ENCODE measurements at regions not wholly inside any gene's neighbourhood (a gene's known extent, or its start where the extent isn't known, plus 50 kb on each side); places are given as distances from the start of the nearest gene placed in this dataset.
"Not testable (repeated sequence)": the region's sequence is repeated elsewhere in the genome, so short reads cannot be mapped to it uniquely, and the experiment has no call there.

DNA sequence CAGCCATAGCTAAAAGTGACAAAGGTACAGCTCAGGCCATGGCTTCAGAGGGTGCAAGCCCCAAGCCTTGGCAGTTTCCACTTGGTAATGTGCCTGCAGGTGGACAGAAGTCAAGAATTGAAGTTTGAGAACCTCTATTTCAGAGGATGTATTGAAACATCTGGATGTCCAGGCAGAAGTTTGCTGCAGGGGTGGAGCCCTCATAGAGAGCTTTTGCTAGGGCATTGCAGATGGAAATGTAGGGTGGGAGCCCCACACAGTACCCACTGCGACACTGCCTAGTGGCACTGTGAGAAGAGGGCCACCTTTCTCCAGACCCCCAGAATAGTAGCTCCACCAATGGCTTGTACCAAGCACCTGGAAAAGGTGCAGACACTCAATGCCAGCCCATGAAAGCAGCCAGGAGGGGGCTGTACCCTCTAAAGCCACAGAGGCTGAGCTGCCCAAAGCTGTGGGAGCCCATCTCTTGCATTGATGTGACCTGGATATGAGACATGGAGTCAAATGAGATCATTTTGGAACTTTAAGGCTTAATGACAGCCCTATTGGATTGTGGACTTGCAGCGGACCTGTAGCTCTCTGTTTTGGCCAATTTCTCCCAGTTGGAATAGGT lies 1299.4 kb upstream of the MAP3K7 start:
- H3K9me3 ChIP-seq (ENCODE audit: control insufficient read depth in 3 of 3, low read length in 3 of 3) = peaks cover 0 to 3% (median 2%) of the 10 kb centered on the region in 3 donors
- no peak overlapping the region for H3K9ac ChIP-seq (ENCODE audit: low read depth in 1 of 3, low read length in 3 of 3)
- H3K27ac ChIP-seq (ENCODE audit: low read depth, low read length) = no peak overlapping the region

GRCh38 chr6:91881791-91882190 lies 1294.9 kb upstream of the MAP3K7 start:
- not testable (repeated sequence) for H3K4me3 ChIP-seq (ENCODE audit: low read length in 3 of 3); H3K9me3 ChIP-seq (ENCODE audit: control insufficient read depth in 3 of 3, low read length in 3 of 3); H3K9ac ChIP-seq (ENCODE audit: low read depth in 1 of 3, low read length in 3 of 3); H3K4me1 ChIP-seq (ENCODE audit: control insufficient read depth in 3 of 3, insufficient read depth in 3 of 3, low read length in 3 of 3); H3K27ac ChIP-seq (ENCODE audit: low read depth, low read length); H3K36me3 ChIP-seq (ENCODE audit: control insufficient read depth in 3 of 3, insufficient read depth in 3 of 3, low read length in 3 of 3); H3K27me3 ChIP-seq (ENCODE audit: control insufficient read depth in 3 of 3, insufficient read depth in 3 of 3, low read length in 3 of 3)

More for the DNA sequence above, 1299.4 kb upstream of the MAP3K7 start:
- no peak overlapping the region for H3K4me3 ChIP-seq (ENCODE audit: low read length in 3 of 3)
- no peaks in the 10 kb centered on the region for H3K27me3 ChIP-seq (ENCODE audit: control insufficient read depth in 3 of 3, insufficient read depth in 3 of 3, low read length in 3 of 3)
- no peaks in the 10 kb centered on the region for H3K36me3 ChIP-seq (ENCODE audit: control insufficient read depth in 3 of 3, insufficient read depth in 3 of 3, low read length in 3 of 3)
- no peaks in the 10 kb centered on the region for H3K4me1 ChIP-seq (ENCODE audit: control insufficient read depth in 3 of 3, insufficient read depth in 3 of 3, low read length in 3 of 3)

- H3K4me1 ChIP-seq (ENCODE audit: control insufficient read depth in 3 of 3, insufficient read depth in 3 of 3, low read length in 3 of 3) = no peaks in the 10 kb centered on the region
- no peaks in the 10 kb centered on the region for H3K36me3 ChIP-seq (ENCODE audit: control insufficient read depth in 3 of 3, insufficient read depth in 3 of 3, low read length in 3 of 3)
Observed at GRCh38 chr6:91879386-91879995, 1292.6 kb upstream of the MAP3K7 start.

DNA sequence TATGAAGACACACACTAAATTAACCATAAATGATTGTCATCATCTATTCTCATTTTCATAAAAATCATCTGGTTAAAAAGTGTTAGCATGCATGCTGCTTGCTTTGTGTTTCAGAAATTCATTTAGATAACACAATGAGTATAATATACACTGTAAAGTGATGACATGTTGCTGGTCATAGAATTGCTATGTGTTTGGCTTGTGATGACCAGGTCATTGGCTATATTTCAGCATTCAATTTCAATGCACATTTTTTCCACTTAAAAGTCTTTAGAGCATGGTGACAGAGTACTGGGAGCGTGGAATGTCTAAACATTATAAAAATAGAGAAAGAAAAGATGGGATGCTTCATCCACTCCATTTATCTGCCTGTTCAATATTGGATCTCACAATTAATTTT lies 1291.1 kb upstream of the MAP3K7 start:
- Histone ChIP-seq H3K9ac (ENCODE audit: low read depth in 1 of 3, low read length in 3 of 3) (no peak overlapping the region), H3K4me1 (ENCODE audit: control insufficient read depth in 3 of 3, insufficient read depth in 3 of 3, low read length in 3 of 3) (no peaks in the 10 kb centered on the region)

More at GRCh38 chr6:91879386-91879995, 1292.6 kb upstream of the MAP3K7 start:
- Histone ChIP-seq H3K4me3 (ENCODE audit: low read length in 3 of 3) (no peak overlapping the region), H3K9me3 (ENCODE audit: control insufficient read depth in 3 of 3, low read length in 3 of 3) (no peaks in the 10 kb centered on the region), H3K27ac (ENCODE audit: low read depth, low read length) (no peak overlapping the region), H3K9ac (ENCODE audit: low read depth in 1 of 3, low read length in 3 of 3) (no peak overlapping the region), H3K27me3 (ENCODE audit: control insufficient read depth in 3 of 3, insufficient read depth in 3 of 3, low read length in 3 of 3) (no peaks in the 10 kb centered on the region)

GRCh38 chr6:91874971-91875370 lies 1288.1 kb upstream of the MAP3K7 start:
- no peaks in the 10 kb centered on the region for H3K27me3 ChIP-seq (ENCODE audit: control insufficient read depth in 3 of 3, insufficient read depth in 3 of 3, low read length in 3 of 3)
- no peaks in the 10 kb centered on the region for H3K4me1 ChIP-seq (ENCODE audit: control insufficient read depth in 3 of 3, insufficient read depth in 3 of 3, low read length in 3 of 3)
- no peak overlapping the region for H3K9ac ChIP-seq (ENCODE audit: low read depth in 1 of 3, low read length in 3 of 3)
- no peak overlapping the region for H3K4me3 ChIP-seq (ENCODE audit: low read length in 3 of 3)
- H3K36me3 ChIP-seq (ENCODE audit: control insufficient read depth in 3 of 3, insufficient read depth in 3 of 3, low read length in 3 of 3) = no peaks in the 10 kb centered on the region
- no peaks in the 10 kb centered on the region for H3K9me3 ChIP-seq (ENCODE audit: control insufficient read depth in 3 of 3, low read length in 3 of 3)
- no peak overlapping the region for H3K27ac ChIP-seq (ENCODE audit: low read depth, low read length)

More for the DNA sequence above, 1291.1 kb upstream of the MAP3K7 start:
- Histone ChIP-seq H3K27me3 (ENCODE audit: control insufficient read depth in 3 of 3, insufficient read depth in 3 of 3, low read length in 3 of 3) (no peaks in the 10 kb centered on the region), H3K4me3 (ENCODE audit: low read length in 3 of 3) (no peak overlapping the region), H3K27ac (ENCODE audit: low read depth, low read length) (no peak overlapping the region), H3K9me3 (ENCODE audit: control insufficient read depth in 3 of 3, low read length in 3 of 3) (no peaks in the 10 kb centered on the region), H3K36me3 (ENCODE audit: control insufficient read depth in 3 of 3, insufficient read depth in 3 of 3, low read length in 3 of 3) (no peaks in the 10 kb centered on the region)

DNA sequence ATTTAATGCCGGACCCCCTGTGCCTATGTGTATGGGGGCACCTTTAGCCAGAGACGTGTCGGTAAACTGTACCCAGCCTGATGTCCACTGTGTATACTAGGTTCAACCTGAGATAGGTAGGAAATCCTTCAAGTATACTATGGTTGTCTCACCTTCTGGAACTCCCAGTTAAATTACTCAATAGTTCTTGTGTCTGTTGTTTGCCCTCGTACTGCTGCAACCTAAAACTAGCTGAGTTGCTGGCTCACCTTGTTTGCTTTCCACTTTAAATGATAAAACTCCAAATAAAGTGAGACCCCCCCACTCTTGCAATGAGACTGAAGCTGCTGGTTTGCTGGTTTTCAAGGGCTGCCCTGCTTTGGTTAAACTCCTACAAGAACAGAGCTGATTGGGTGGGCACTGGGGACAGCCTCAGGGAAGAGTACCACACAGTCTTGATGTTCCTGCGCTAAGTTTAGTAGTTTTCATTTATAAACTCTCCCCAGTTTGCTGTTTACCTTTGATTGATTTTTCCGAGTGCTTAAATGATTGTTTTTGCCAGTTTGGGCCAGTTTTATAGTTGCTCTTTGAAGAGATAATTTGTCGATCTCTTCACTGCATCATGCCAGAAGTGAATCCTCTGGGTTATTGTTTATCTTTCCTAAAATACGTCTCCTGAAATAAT lies 1281.8 kb upstream of the MAP3K7 start:
- Histone ChIP-seq H3K4me3 (ENCODE audit: low read length in 3 of 3) (no peak overlapping the region), H3K27ac (ENCODE audit: low read depth, low read length) (no peak overlapping the region), H3K4me1 (ENCODE audit: control insufficient read depth in 3 of 3, insufficient read depth in 3 of 3, low read length in 3 of 3) (no peaks in the 10 kb centered on the region), H3K9ac (ENCODE audit: low read depth in 1 of 3, low read length in 3 of 3) (no peak overlapping the region), H3K27me3 (ENCODE audit: control insufficient read depth in 3 of 3, insufficient read depth in 3 of 3, low read length in 3 of 3) (no peaks in the 10 kb centered on the region), H3K9me3 (ENCODE audit: control insufficient read depth in 3 of 3, low read length in 3 of 3) (no peaks in the 10 kb centered on the region), H3K36me3 (ENCODE audit: control insufficient read depth in 3 of 3, insufficient read depth in 3 of 3, low read length in 3 of 3) (no peaks in the 10 kb centered on the region)

- Histone ChIP-seq H3K36me3 (ENCODE audit: control insufficient read depth in 3 of 3, insufficient read depth in 3 of 3, low read length in 3 of 3) (no peaks in the 10 kb centered on the region), H3K27me3 (ENCODE audit: control insufficient read depth in 3 of 3, insufficient read depth in 3 of 3, low read length in 3 of 3) (no peaks in the 10 kb centered on the region), H3K27ac (ENCODE audit: low read depth, low read length) (no peak overlapping the region), H3K9ac (ENCODE audit: low read depth in 1 of 3, low read length in 3 of 3) (no peak overlapping the region), H3K4me1 (ENCODE audit: control insufficient read depth in 3 of 3, insufficient read depth in 3 of 3, low read length in 3 of 3) (no peaks in the 10 kb centered on the region), H3K9me3 (ENCODE audit: control insufficient read depth in 3 of 3, low read length in 3 of 3) (no peaks in the 10 kb centered on the region), H3K4me3 (ENCODE audit: low read length in 3 of 3) (no peak overlapping the region)
Observed at GRCh38 chr6:91865889-91866288, 1279.0 kb upstream of the MAP3K7 start.

GRCh38 chr6:91864911-91865310 lies 1278.0 kb upstream of the MAP3K7 start:
- no peak overlapping the region for H3K27ac ChIP-seq (ENCODE audit: low read depth, low read length)
- H3K9ac ChIP-seq (ENCODE audit: low read depth in 1 of 3, low read length in 3 of 3) = no peak overlapping the region
- no peaks in the 10 kb centered on the region for H3K27me3 ChIP-seq (ENCODE audit: control insufficient read depth in 3 of 3, insufficient read depth in 3 of 3, low read length in 3 of 3)
- no peak overlapping the region for H3K4me3 ChIP-seq (ENCODE audit: low read length in 3 of 3)
- no peaks in the 10 kb centered on the region for H3K36me3 ChIP-seq (ENCODE audit: control insufficient read depth in 3 of 3, insufficient read depth in 3 of 3, low read length in 3 of 3)
- no peaks in the 10 kb centered on the region for H3K4me1 ChIP-seq (ENCODE audit: control insufficient read depth in 3 of 3, insufficient read depth in 3 of 3, low read length in 3 of 3)
- no peaks in the 10 kb centered on the region for H3K9me3 ChIP-seq (ENCODE audit: control insufficient read depth in 3 of 3, low read length in 3 of 3)

- Histone ChIP-seq H3K27me3 (ENCODE audit: control insufficient read depth in 3 of 3, insufficient read depth in 3 of 3, low read length in 3 of 3) (no peaks in the 10 kb centered on the region), H3K9me3 (ENCODE audit: control insufficient read depth in 3 of 3, low read length in 3 of 3) (no peaks in the 10 kb centered on the region), H3K4me1 (ENCODE audit: control insufficient read depth in 3 of 3, insufficient read depth in 3 of 3, low read length in 3 of 3) (no peaks in the 10 kb centered on the region), H3K27ac (ENCODE audit: low read depth, low read length) (no peak overlapping the region), H3K36me3 (ENCODE audit: control insufficient read depth in 3 of 3, insufficient read depth in 3 of 3, low read length in 3 of 3) (no peaks in the 10 kb centered on the region), H3K9ac (ENCODE audit: low read depth in 1 of 3, low read length in 3 of 3) (no peak overlapping the region), H3K4me3 (ENCODE audit: low read length in 3 of 3) (no peak overlapping the region)
Observed at GRCh38 chr6:91860541-91861335, 1273.9 kb upstream of the MAP3K7 start.

- no peaks in the 10 kb centered on the region for H3K9me3 ChIP-seq (ENCODE audit: control insufficient read depth in 3 of 3, low read length in 3 of 3)
- no peak overlapping the region for H3K9ac ChIP-seq (ENCODE audit: low read depth in 1 of 3, low read length in 3 of 3)
- H3K27me3 ChIP-seq (ENCODE audit: control insufficient read depth in 3 of 3, insufficient read depth in 3 of 3, low read length in 3 of 3) = no peaks in the 10 kb centered on the region
- no peaks in the 10 kb centered on the region for H3K36me3 ChIP-seq (ENCODE audit: control insufficient read depth in 3 of 3, insufficient read depth in 3 of 3, low read length in 3 of 3)
- H3K4me3 ChIP-seq (ENCODE audit: low read length in 3 of 3) = no peak overlapping the region
- no peaks in the 10 kb centered on the region for H3K4me1 ChIP-seq (ENCODE audit: control insufficient read depth in 3 of 3, insufficient read depth in 3 of 3, low read length in 3 of 3)
- no peak overlapping the region for H3K27ac ChIP-seq (ENCODE audit: low read depth, low read length)
Observed at GRCh38 chr6:91852252-91852651, 1265.4 kb upstream of the MAP3K7 start.

Data from skeletal muscle tissue (tissue), 3 donors.